NB4 (cell line): ENCODE measurements at regions not wholly inside any gene's neighbourhood (a gene's known extent, or its start where the extent isn't known, plus 50 kb on each side); places are given as distances from the start of the nearest gene placed in this dataset.

Experiments
- CTCF ChIP-seq: IDR thresholded peaks from one replicate; pipeline ENCODE4 v1.5.1; 2012; ENCODE audit warnings: low read depth, low read length
- MAX ChIP-seq: IDR thresholded peaks from 2 replicates; pipeline ENCODE4 v1.6.1; 2011; ENCODE audit warnings: low read depth, low read length
- MYC ChIP-seq: IDR thresholded peaks from 2 replicates; pipeline ENCODE4 v1.6.1; 2011; ENCODE audit warnings: low read depth, low read length
- POLR2A ChIP-seq: IDR thresholded peaks from 2 replicates; pipeline ENCODE4 v1.6.1; 2011; ENCODE audit warnings: mild to moderate bottlenecking; ENCODE audit not compliant: insufficient read length; ENCODE audit errors: extremely low read depth

GRCh38 chr12:105992849-105993740 lies 145.7 kb downstream of the NUAK1 start:
- no peak for TF ChIP-seq CTCF
- TF ChIP-seq POLR2A = no peak
- TF ChIP-seq MAX = no peak
- TF ChIP-seq MYC = no peak
